Stimulated activated naive B cell treated with anti-CD40 and anti-IgM and Interleukin-4, amounts not matched to agents 10 μg/mL and 1 μg/mL and 100 μg/mL, for 72 hours (primary cell): ENCODE measurements at regions not wholly inside any gene's neighbourhood (a gene's known extent, or its start where the extent isn't known, plus 50 kb on each side); places are given as distances from the start of the nearest gene placed in this dataset.
"Not testable (repeated sequence)": the region's sequence is repeated elsewhere in the genome, so short reads cannot be mapped to it uniquely, and the experiment has no call there.

Experiments
- ATAC-seq, 2 donors: fragments of 150-1000 bp; cut with Tn5 transposase; replicated peaks; 2 replicates each; pipeline ENCODE4 v1.10.0; 2021; ENCODE audit warnings: moderate library complexity in 1 of 2
- DNase-seq: peaks from one replicate; pipeline ENCODE4 v3.0.0; 2021
- H3K27ac Mint-ChIP-seq: one replicate; pipeline ENCODE4 v1.8.0; 2022; ENCODE audit warnings: mild to moderate bottlenecking, mixed read lengths
- H3K27me3 Mint-ChIP-seq, 2 donors: one replicate each; pipeline ENCODE4 v1.8.0; 2022; ENCODE audit warnings: mixed read lengths in 2 of 2
- H3K36me3 Mint-ChIP-seq, 2 donors: one replicate each; pipeline ENCODE4 v1.8.0; 2022; ENCODE audit warnings: mixed read lengths in 2 of 2, mild to moderate bottlenecking in 1 of 2
- H3K4me1 Mint-ChIP-seq, 2 donors: one replicate each; pipeline ENCODE4 v1.8.0; 2022; ENCODE audit warnings: mixed read lengths in 2 of 2, mild to moderate bottlenecking in 1 of 2
- H3K4me3 Mint-ChIP-seq, 2 donors: one replicate each; pipeline ENCODE4 v1.8.0; 2022; ENCODE audit warnings: mild to moderate bottlenecking in 2 of 2, mixed read lengths in 2 of 2, moderate library complexity in 1 of 2
- H3K9me3 Mint-ChIP-seq, 2 donors: one replicate each; pipeline ENCODE4 v1.8.0; 2022; ENCODE audit warnings: mixed read lengths in 2 of 2, mild to moderate bottlenecking in 1 of 2

- H3K4me1 Mint-ChIP-seq, result no peaks in the 10 kb centered on the region
- H3K27me3 Mint-ChIP-seq, result no peaks in the 10 kb centered on the region
- no peaks in the 10 kb centered on the region for H3K36me3 Mint-ChIP-seq
- no peak overlapping the region for H3K4me3 Mint-ChIP-seq
- ATAC-seq, result no peak
- DNase-seq, result no peak
- no peak overlapping the region for H3K27ac Mint-ChIP-seq
- H3K9me3 Mint-ChIP-seq, result peaks cover 0 to 2% of the 10 kb centered on the region in 2 donors
Measured at GRCh38 chr5:98179791-98180755, 593.4 kb upstream of the RGMB start.

- H3K9me3 Mint-ChIP-seq, result no peaks in the 10 kb centered on the region
- no peaks in the 10 kb centered on the region for H3K27me3 Mint-ChIP-seq
- no peak overlapping the region for H3K4me3 Mint-ChIP-seq
- ATAC-seq (no peak), DNase-seq (no peak)
- H3K4me1 Mint-ChIP-seq, result no peaks in the 10 kb centered on the region
- no peaks in the 10 kb centered on the region for H3K36me3 Mint-ChIP-seq
- H3K27ac Mint-ChIP-seq, result no peak overlapping the region
Measured at GRCh38 chr5:98186128-98186527, 587.3 kb upstream of the RGMB start.

- DNase-seq (no peak), ATAC-seq (no peak)
- Mint-ChIP-seq H3K27me3 (no peaks in the 10 kb centered on the region), H3K36me3 (no peaks in the 10 kb centered on the region), H3K4me3 (no peak overlapping the region), H3K27ac (no peak overlapping the region), H3K9me3 (peaks cover 0 to 2% of the 10 kb centered on the region in 2 donors), H3K4me1 (no peaks in the 10 kb centered on the region)
Measured at GRCh38 chr5:98187945-98188344, 585.5 kb upstream of the RGMB start.

- not testable (repeated sequence) for DNase-seq, H3K4me3 Mint-ChIP-seq, H3K36me3 Mint-ChIP-seq, H3K27ac Mint-ChIP-seq, H3K4me1 Mint-ChIP-seq, H3K27me3 Mint-ChIP-seq, H3K9me3 Mint-ChIP-seq, ATAC-seq
Measured at GRCh38 chr5:98190344-98190743, 583.1 kb upstream of the RGMB start.

- DNase-seq, result no peak
- no peaks in the 10 kb centered on the region for H3K36me3 Mint-ChIP-seq
- peaks cover 0 to 2% of the 10 kb centered on the region in 2 donors for H3K9me3 Mint-ChIP-seq
- H3K27me3 Mint-ChIP-seq, result no peaks in the 10 kb centered on the region
- no peak overlapping the region for H3K27ac Mint-ChIP-seq
- H3K4me3 Mint-ChIP-seq, result no peak overlapping the region
- ATAC-seq, result no peak
- no peaks in the 10 kb centered on the region for H3K4me1 Mint-ChIP-seq
Measured at GRCh38 chr5:98193921-98194760, 579.3 kb upstream of the RGMB start.

- Mint-ChIP-seq H3K27me3 (no peaks in the 10 kb centered on the region), H3K36me3 (no peaks in the 10 kb centered on the region), H3K4me1 (no peaks in the 10 kb centered on the region), H3K27ac (no peak overlapping the region), H3K9me3 (peaks cover 0 to 4% of the 10 kb centered on the region in 2 donors), H3K4me3 (no peak overlapping the region)
- ATAC-seq (no peak), DNase-seq (no peak)
Measured at GRCh38 chr5:98200726-98201541, 572.5 kb upstream of the RGMB start.

GRCh38 chr5:98204798-98205197 lies 568.7 kb upstream of the RGMB start:
- Mint-ChIP-seq H3K36me3 (no peaks in the 10 kb centered on the region), H3K4me3 (no peak overlapping the region), H3K27ac (no peak overlapping the region), H3K4me1 (no peaks in the 10 kb centered on the region), H3K27me3 (no peaks in the 10 kb centered on the region), H3K9me3 (peaks cover 0 to 4% of the 10 kb centered on the region in 2 donors)
- ATAC-seq (no peak), DNase-seq (no peak)

- no peak for DNase-seq
- Mint-ChIP-seq H3K4me3 (no peak overlapping the region), H3K27me3 (no peaks in the 10 kb centered on the region), H3K27ac (no peak overlapping the region), H3K4me1 (no peaks in the 10 kb centered on the region), H3K9me3 (peaks cover 0 to 4% of the 10 kb centered on the region in 2 donors), H3K36me3 (no peaks in the 10 kb centered on the region)
- no peak for ATAC-seq
Measured at GRCh38 chr5:98205691-98206461, 567.6 kb upstream of the RGMB start.

GRCh38 chr5:98206566-98206965 lies 566.9 kb upstream of the RGMB start:
- Mint-ChIP-seq H3K27ac (no peak overlapping the region), H3K4me1 (no peaks in the 10 kb centered on the region), H3K36me3 (no peaks in the 10 kb centered on the region), H3K4me3 (no peak overlapping the region), H3K9me3 (peaks cover 0 to 4% of the 10 kb centered on the region in 2 donors), H3K27me3 (no peaks in the 10 kb centered on the region)
- DNase-seq, result no peak
- ATAC-seq, result no peak

GRCh38 chr5:98209418-98209817 lies 564.0 kb upstream of the RGMB start:
- DNase-seq, result no peak

GRCh38 chr5:98214240-98215051 lies 559.0 kb upstream of the RGMB start:
- Mint-ChIP-seq H3K36me3 (no peaks in the 10 kb centered on the region), H3K9me3 (no peaks in the 10 kb centered on the region), H3K4me3 (no peak overlapping the region), H3K27ac (peak overlapping the region; percentile 37), H3K27me3 (no peaks in the 10 kb centered on the region), H3K4me1 (no peaks in the 10 kb centered on the region)
- no peak for DNase-seq
- no peak for ATAC-seq

More at GRCh38 chr5:98209418-98209817, 564.0 kb upstream of the RGMB start:
- Mint-ChIP-seq H3K27me3 (no peaks in the 10 kb centered on the region), H3K4me1 (no peaks in the 10 kb centered on the region), H3K27ac (no peak overlapping the region), H3K4me3 (no peak overlapping the region), H3K9me3 (no peaks in the 10 kb centered on the region), H3K36me3 (no peaks in the 10 kb centered on the region)
- ATAC-seq, result no peak

- no peaks in the 10 kb centered on the region for H3K27me3 Mint-ChIP-seq
- H3K27ac Mint-ChIP-seq, result no peak overlapping the region
- ATAC-seq, result no peak
- no peak overlapping the region for H3K4me3 Mint-ChIP-seq
- H3K9me3 Mint-ChIP-seq, result no peaks in the 10 kb centered on the region
- no peaks in the 10 kb centered on the region for H3K36me3 Mint-ChIP-seq
- DNase-seq, result no peak
- H3K4me1 Mint-ChIP-seq, result no peaks in the 10 kb centered on the region
Measured at GRCh38 chr5:98217138-98217537, 556.3 kb upstream of the RGMB start.

GRCh38 chr5:98218838-98219237 lies 554.6 kb upstream of the RGMB start:
- Mint-ChIP-seq H3K4me3 (no peak overlapping the region), H3K36me3 (no peaks in the 10 kb centered on the region), H3K4me1 (no peaks in the 10 kb centered on the region), H3K27me3 (no peaks in the 10 kb centered on the region), H3K27ac (no peak overlapping the region), H3K9me3 (peaks cover 0 to 4% of the 10 kb centered on the region in 2 donors)
- no peak for ATAC-seq
- no peak for DNase-seq
